ENCODE measurements at regions not wholly inside any gene's neighbourhood (a gene's known extent, or its start where the extent isn't known, plus 50 kb on each side); places are given as distances from the start of the nearest gene placed in this dataset.

DNA sequence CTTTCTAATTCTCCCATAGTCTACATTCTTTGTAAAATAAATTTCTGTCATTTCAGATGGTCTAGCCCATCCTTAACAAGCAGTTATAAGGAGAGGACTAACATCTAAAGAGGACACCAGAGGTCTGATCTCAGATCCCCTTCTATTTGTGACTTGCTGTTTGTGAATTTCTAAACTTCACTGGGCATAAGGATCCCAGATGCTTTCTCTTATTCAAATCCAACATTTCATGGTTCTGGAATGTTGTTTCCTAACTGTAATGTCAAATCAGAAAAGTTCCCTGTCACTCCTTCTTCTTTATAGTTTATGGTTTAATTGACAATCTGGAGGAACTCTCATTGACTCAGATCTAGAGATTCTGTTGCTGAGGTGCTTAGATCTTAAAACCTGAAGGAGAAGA, 430.2 kb downstream of the MEIS1 start:
- TF ChIP-seq, protein P1, sequence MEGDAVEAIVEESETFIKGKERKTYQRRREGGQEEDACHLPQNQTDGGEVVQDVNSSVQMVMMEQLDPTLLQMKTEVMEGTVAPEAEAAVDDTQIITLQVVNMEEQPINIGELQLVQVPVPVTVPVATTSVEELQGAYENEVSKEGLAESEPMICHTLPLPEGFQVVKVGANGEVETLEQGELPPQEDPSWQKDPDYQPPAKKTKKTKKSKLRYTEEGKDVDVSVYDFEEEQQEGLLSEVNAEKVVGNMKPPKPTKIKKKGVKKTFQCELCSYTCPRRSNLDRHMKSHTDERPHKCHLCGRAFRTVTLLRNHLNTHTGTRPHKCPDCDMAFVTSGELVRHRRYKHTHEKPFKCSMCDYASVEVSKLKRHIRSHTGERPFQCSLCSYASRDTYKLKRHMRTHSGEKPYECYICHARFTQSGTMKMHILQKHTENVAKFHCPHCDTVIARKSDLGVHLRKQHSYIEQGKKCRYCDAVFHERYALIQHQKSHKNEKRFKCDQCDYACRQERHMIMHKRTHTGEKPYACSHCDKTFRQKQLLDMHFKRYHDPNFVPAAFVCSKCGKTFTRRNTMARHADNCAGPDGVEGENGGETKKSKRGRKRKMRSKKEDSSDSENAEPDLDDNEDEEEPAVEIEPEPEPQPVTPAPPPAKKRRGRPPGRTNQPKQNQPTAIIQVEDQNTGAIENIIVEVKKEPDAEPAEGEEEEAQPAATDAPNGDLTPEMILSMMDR (IDR thresholded peaks at IDR 0.05), result no peak
- no peak for TF ChIP-seq EZH2 (IDR thresholded peaks at IDR 0.05; ENCODE audit: borderline replicate concordance, insufficient read depth, low read depth, low read length, poor library complexity, severe bottlenecking)
